ENCODE measurements at regions not wholly inside any gene's neighbourhood (a gene's known extent, or its start where the extent isn't known, plus 50 kb on each side); places are given as distances from the start of the nearest gene placed in this dataset.
A peak's percentile ranks its signal among the peaks of the same experiment; 100 is the strongest.

GRCh38 chr18:2395427-2396161, 175.7 kb downstream of the METTL4 start:
- Mint-ChIP-seq H3K4me3 (no peak overlapping the region), H3K27ac (no peak overlapping the region), H3K4me1 (no peaks in the 10 kb centered on the region), H3K9me3 (peaks cover 0 to under 1% (median 0%) of the 10 kb centered on the region in 7 donors), H3K27me3 (peaks cover 0 to 24% (median 18%) of the 10 kb centered on the region in 3 donors), H3K36me3 (no peaks in the 10 kb centered on the region)
- DNase-seq: no peak
- no peak for ATAC-seq (ENCODE audit: low read depth in 2 of 2)

GRCh38 chr18:2396162-2396505, 175.2 kb downstream of the METTL4 start:
- no peaks in the 10 kb centered on the region for H3K36me3 Mint-ChIP-seq
- H3K27me3 Mint-ChIP-seq: peaks cover 0 to 24% (median 23%) of the 10 kb centered on the region in 3 donors
- no peak for DNase-seq
- peaks cover 0 to 3% (median 0%) of the 10 kb centered on the region in 7 donors for H3K9me3 Mint-ChIP-seq
- no peak overlapping the region for H3K27ac Mint-ChIP-seq
- no peak for ATAC-seq (ENCODE audit: low read depth in 2 of 2)
- H3K4me3 Mint-ChIP-seq: no peak overlapping the region
- no peaks in the 10 kb centered on the region for H3K4me1 Mint-ChIP-seq

GRCh38 chr18:2400701-2401196, 170.6 kb downstream of the METTL4 start:
- Mint-ChIP-seq H3K27ac (peak overlapping the region in 2 of 6 donors; percentile 13 to 21), H3K27me3 (peaks cover under 1 to 27% (median 27%) of the 10 kb centered on the region in 3 donors), H3K9me3 (peaks cover 0 to 4% (median 0%) of the 10 kb centered on the region in 7 donors), H3K4me1 (no peaks in the 10 kb centered on the region), H3K36me3 (no peaks in the 10 kb centered on the region), H3K4me3 (no peak overlapping the region)
- DNase-seq (no peak), ATAC-seq (ENCODE audit: low read depth in 2 of 2) (no peak)

GRCh38 chr18:2402084-2402483, 169.2 kb downstream of the METTL4 start:
- Mint-ChIP-seq H3K4me3 (no peak overlapping the region), H3K27ac (no peak overlapping the region), H3K27me3 (peaks cover 4 to 25% (median 25%) of the 10 kb centered on the region in 3 donors), H3K4me1 (no peaks in the 10 kb centered on the region), H3K36me3 (no peaks in the 10 kb centered on the region), H3K9me3 (peaks cover 0 to 4% (median 0%) of the 10 kb centered on the region in 7 donors)
- no peak for ATAC-seq (ENCODE audit: low read depth in 2 of 2)
- no peak for DNase-seq

- H3K27me3 Mint-ChIP-seq: peaks cover 9 to 27% (median 10%) of the 10 kb centered on the region in 3 donors
- no peaks in the 10 kb centered on the region for H3K4me1 Mint-ChIP-seq
- H3K9me3 Mint-ChIP-seq: no peaks in the 10 kb centered on the region
- no peak overlapping the region for H3K4me3 Mint-ChIP-seq
- no peak overlapping the region for H3K27ac Mint-ChIP-seq
- DNase-seq (no peak), ATAC-seq (ENCODE audit: low read depth in 2 of 2) (no peak)
- H3K36me3 Mint-ChIP-seq: no peaks in the 10 kb centered on the region
These were observed 164.8 kb downstream of the METTL4 start for GRCh38 chr18:2406544-2406943.

- DNase-seq: no peak
- ATAC-seq (ENCODE audit: low read depth in 2 of 2): no peak
- Mint-ChIP-seq H3K4me3 (no peak overlapping the region), H3K36me3 (no peaks in the 10 kb centered on the region), H3K27ac (no peak overlapping the region), H3K27me3 (peaks cover 11 to 27% (median 15%) of the 10 kb centered on the region in 3 donors), H3K4me1 (no peaks in the 10 kb centered on the region), H3K9me3 (no peaks in the 10 kb centered on the region)
These were observed 163.3 kb downstream of the METTL4 start for GRCh38 chr18:2407961-2408360.

- H3K4me1 Mint-ChIP-seq: no peaks in the 10 kb centered on the region
- no peak for ATAC-seq (ENCODE audit: low read depth in 2 of 2)
- H3K27me3 Mint-ChIP-seq: peaks cover 11 to 19% (median 15%) of the 10 kb centered on the region in 3 donors
These were observed 161.4 kb downstream of the METTL4 start for GRCh38 chr18:2409906-2410305.

GRCh38 chr18:2410688-2411087, 160.6 kb downstream of the METTL4 start:
- Mint-ChIP-seq H3K4me3 (no peak overlapping the region), H3K27ac (no peak overlapping the region), H3K27me3 (peaks cover 8 to 15% (median 13%) of the 10 kb centered on the region in 3 donors), H3K36me3 (no peaks in the 10 kb centered on the region), H3K9me3 (no peaks in the 10 kb centered on the region), H3K4me1 (no peaks in the 10 kb centered on the region)
- ATAC-seq (ENCODE audit: low read depth in 2 of 2) (no peak), DNase-seq (no peak)

More at GRCh38 chr18:2409906-2410305, 161.4 kb downstream of the METTL4 start:
- H3K9me3 Mint-ChIP-seq: no peaks in the 10 kb centered on the region
- DNase-seq: no peak
- H3K4me3 Mint-ChIP-seq: no peak overlapping the region
- H3K36me3 Mint-ChIP-seq: no peaks in the 10 kb centered on the region
- no peak overlapping the region for H3K27ac Mint-ChIP-seq

- H3K4me1 Mint-ChIP-seq: no peaks in the 10 kb centered on the region
- peaks cover 4 to 15% (median 14%) of the 10 kb centered on the region in 3 donors for H3K27me3 Mint-ChIP-seq
- no peaks in the 10 kb centered on the region for H3K36me3 Mint-ChIP-seq
- no peak overlapping the region for H3K4me3 Mint-ChIP-seq
- no peaks in the 10 kb centered on the region for H3K9me3 Mint-ChIP-seq
- ATAC-seq (ENCODE audit: low read depth in 2 of 2) (no peak), DNase-seq (no peak)
- peak overlapping the region in 1 of 6 donors; percentile 56 for H3K27ac Mint-ChIP-seq
These were observed 159.8 kb downstream of the METTL4 start for GRCh38 chr18:2411381-2411960.

GRCh38 chr18:2412281-2412680, 159.0 kb downstream of the METTL4 start:
- no peaks in the 10 kb centered on the region for H3K36me3 Mint-ChIP-seq
- no peak overlapping the region for H3K4me3 Mint-ChIP-seq
- DNase-seq (no peak), ATAC-seq (ENCODE audit: low read depth in 2 of 2) (no peak)
- no peaks in the 10 kb centered on the region for H3K9me3 Mint-ChIP-seq
- no peak overlapping the region for H3K27ac Mint-ChIP-seq
- no peaks in the 10 kb centered on the region for H3K4me1 Mint-ChIP-seq
- H3K27me3 Mint-ChIP-seq: peaks cover 4 to 19% (median 17%) of the 10 kb centered on the region in 3 donors

GRCh38 chr18:2412996-2413751, 158.1 kb downstream of the METTL4 start:
- peaks cover 4 to 19% (median 17%) of the 10 kb centered on the region in 3 donors for H3K27me3 Mint-ChIP-seq
- H3K4me3 Mint-ChIP-seq: no peak overlapping the region
- H3K9me3 Mint-ChIP-seq: no peaks in the 10 kb centered on the region
- ATAC-seq (ENCODE audit: low read depth in 2 of 2): no peak
- no peaks in the 10 kb centered on the region for H3K36me3 Mint-ChIP-seq
- no peaks in the 10 kb centered on the region for H3K4me1 Mint-ChIP-seq
- no peak overlapping the region for H3K27ac Mint-ChIP-seq
- DNase-seq: no peak

- no peak overlapping the region for H3K27ac Mint-ChIP-seq
- H3K4me3 Mint-ChIP-seq: no peak overlapping the region
These were observed 157.1 kb downstream of the METTL4 start for GRCh38 chr18:2414235-2414634.

GRCh38 chr18:2415656-2416055, 155.6 kb downstream of the METTL4 start:
- peaks cover 13 to 24% (median 13%) of the 10 kb centered on the region in 3 donors for H3K27me3 Mint-ChIP-seq
- H3K36me3 Mint-ChIP-seq: no peaks in the 10 kb centered on the region
- no peaks in the 10 kb centered on the region for H3K4me1 Mint-ChIP-seq
- no peak for DNase-seq
- no peak for ATAC-seq (ENCODE audit: low read depth in 2 of 2)
- H3K4me3 Mint-ChIP-seq: no peak overlapping the region
- no peak overlapping the region for H3K27ac Mint-ChIP-seq
- H3K9me3 Mint-ChIP-seq: no peaks in the 10 kb centered on the region

More at GRCh38 chr18:2414235-2414634, 157.1 kb downstream of the METTL4 start:
- H3K36me3 Mint-ChIP-seq: no peaks in the 10 kb centered on the region
- H3K4me1 Mint-ChIP-seq: no peaks in the 10 kb centered on the region
- DNase-seq (no peak), ATAC-seq (ENCODE audit: low read depth in 2 of 2) (no peak)
- H3K9me3 Mint-ChIP-seq: no peaks in the 10 kb centered on the region
- H3K27me3 Mint-ChIP-seq: peaks cover 4 to 19% (median 17%) of the 10 kb centered on the region in 3 donors

Measured in naive B cell (primary cell).